Transverse colon (tissue), 4 donors: ENCODE measurements at regions not wholly inside any gene's neighbourhood (a gene's known extent, or its start where the extent isn't known, plus 50 kb on each side); places are given as distances from the start of the nearest gene placed in this dataset.
A peak's percentile ranks its signal among the peaks of the same experiment; 100 is the strongest.

Experiments
- DNase-seq: peaks from one replicate; pipeline ENCODE4 v3.0.0-alpha.2; 2019
- H3K27ac ChIP-seq, 4 donors: fragments of 200-600 bp; sonication (generic); 2 replicates each; pipeline ENCODE4 v1.5.1; 2016 to 2018; ENCODE audit warnings: inconsistent platforms in 4 of 4
- H3K27me3 ChIP-seq: fragments of 200-600 bp; sonication (generic); 2 replicates; pipeline ENCODE4 v1.5.1; 2017; ENCODE audit warnings: inconsistent platforms
- H3K36me3 ChIP-seq, 4 donors: fragments of 200-600 bp; sonication (generic); 2 replicates each; pipeline ENCODE4 v1.5.1; 2017 to 2019; ENCODE audit warnings: inconsistent platforms in 4 of 4
- H3K4me1 ChIP-seq, 4 donors: fragments of 200-600 bp; sonication (generic); 2 replicates each; pipeline ENCODE4 v1.5.1; 2017 to 2020; ENCODE audit warnings: inconsistent platforms in 4 of 4
- H3K4me3 ChIP-seq, 4 donors: fragments of 200-600 bp; sonication (generic); 1 replicate in 1 of 4; 2 replicates in 3 of 4; pipeline versions ENCODE4 v1.5.1 to v1.6.1; 2017 to 2019; ENCODE audit warnings: inconsistent platforms in 4 of 4
- H3K9me3 ChIP-seq, 2 donors: fragments of 200-600 bp; sonication (generic); 2 replicates each; pipeline ENCODE4 v1.5.1; 2017 to 2019; ENCODE audit warnings: inconsistent platforms in 2 of 2
- CTCF ChIP-seq, 5 experiments: fragments of 200-600 bp in 3 of 5; fragments of 450-650 bp in 2 of 5; sonication (generic) in 3 of 5; IDR thresholded peaks; 1 replicate in 2 of 5; 2 replicates in 3 of 5; pipeline ENCODE4 v1.5.1; 2016 to 2017; ENCODE audit warnings: antibody characterized with exemption in 5 of 5, inconsistent platforms in 3 of 5, mild to moderate bottlenecking in 2 of 5, moderate library complexity in 1 of 5
- EP300 ChIP-seq: sonication (generic); formaldehyde crosslinking; IDR thresholded peaks from one replicate; pipeline ENCODE4 v1.6.1; 2017; ENCODE audit warnings: antibody characterized with exemption, low read depth
- POLR2A ChIP-seq: fragments of 450-650 bp; IDR thresholded peaks from one replicate; pipeline ENCODE4 v1.6.1; 2016; ENCODE audit warnings: antibody characterized with exemption, mild to moderate bottlenecking, moderate library complexity
- POLR2AphosphoS5 ChIP-seq, 3 donors: sonication (generic); formaldehyde crosslinking; IDR thresholded peaks; one replicate each; pipeline ENCODE4 v1.6.1; 2016; ENCODE audit warnings: antibody characterized with exemption in 3 of 3
- WGBS, 2 donors: methylation state at CpG; one replicate each; pipeline ENCODE4 v1.1.5; 2018; ENCODE audit warnings: low coverage in 1 of 2; 5-methylcytosine and 5-hydroxymethylcytosine counted together
- in situ Hi-C, 4 donors: fragments of 200-750 bp; cut with MboI; loops; one replicate each; pipeline versions ENCODE4 v1.15.0 to v1.15.1; 2017; ENCODE audit warnings: low sequenced_read_pairs in 3 of 4, low pct_ligation_motif_present in 1 of 4, low pct_unique_long_range_greater_than_20kb in 1 of 4
- intact Hi-C: fragments of 100-400 bp; cut with DNase I; formaldehyde crosslinking; loops from one replicate; pipeline ENCODE4 v1.15.1; 2023; ENCODE audit warnings: low total_unique reads

- WGBS, 2 donors: 50 to 53% methylated on average over 1 of the region's 1 CpG
- in situ Hi-C loops (no loop called here), intact Hi-C loops (no loop called here)
- Histone ChIP-seq H3K27me3 (no peaks in the 10 kb centered on the region), H3K4me1 (peaks cover 12 to 48% (median 17%) of the 10 kb centered on the region in 4 donors), H3K9me3 (no peaks in the 10 kb centered on the region), H3K27ac (peak overlapping the region in 1 of 4 donors; percentile 53), H3K4me3 (no peak overlapping the region), H3K36me3 (no peaks in the 10 kb centered on the region)
- no peak for DNase-seq
- TF ChIP-seq POLR2A (no peak), POLR2AphosphoS5 (IDR thresholded peaks at IDR 0.05) (no peak), CTCF (IDR thresholded peaks at IDR 0.05) (no peak), EP300 (no peak)
Measured at GRCh38 chr13:99045396-99045795, 67.5 kb upstream of the DOCK9 start.

DNA sequence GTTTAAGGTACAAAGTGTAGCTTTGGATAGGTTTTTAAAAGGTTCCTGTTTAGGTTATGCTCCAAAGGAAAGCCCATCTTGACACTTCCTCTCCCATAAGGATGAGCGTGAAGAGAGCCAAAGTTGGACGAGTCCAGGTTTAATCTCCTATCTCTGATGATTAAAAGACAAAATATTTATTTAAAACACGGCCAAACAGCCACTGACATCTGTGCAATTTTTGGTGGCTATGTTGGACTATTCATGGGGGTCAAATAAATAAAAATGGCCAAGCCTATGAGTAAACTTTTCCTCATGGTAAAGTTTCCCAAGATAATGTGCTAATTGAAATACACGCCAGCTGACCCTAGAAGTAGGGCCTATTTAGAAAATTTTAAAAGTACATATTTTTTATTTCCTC is 69.0 kb upstream of the DOCK9 start:
- Histone ChIP-seq H3K27ac (peak overlapping the region; percentile 49 to 71 (median 58)), H3K36me3 (no peaks in the 10 kb centered on the region), H3K4me3 (no peak overlapping the region), H3K27me3 (no peaks in the 10 kb centered on the region), H3K9me3 (no peaks in the 10 kb centered on the region), H3K4me1 (peaks cover 16 to 48% (median 20%) of the 10 kb centered on the region in 4 donors)
- intact Hi-C loops (no loop called here), in situ Hi-C loops (no loop called here)
- TF ChIP-seq POLR2AphosphoS5 (IDR thresholded peaks at IDR 0.05) (no peak), EP300 (no peak), CTCF (IDR thresholded peaks at IDR 0.05) (no peak), POLR2A (no peak)
- 26 to 37% methylated on average over 4 of the region's 4 CpGs for WGBS, 2 donors
- no peak for DNase-seq

- 85% methylated on average over 7 of the region's 7 CpGs; no CpG with 5 or more reads in 1 of the 2 donors for WGBS, 2 donors
- intact Hi-C loops (no loop called here), in situ Hi-C loops (no loop called here)
- no peak overlapping the region for H3K4me3 ChIP-seq
- peaks cover 11 to 58% (median 19%) of the 10 kb centered on the region in 4 donors for H3K4me1 ChIP-seq
- H3K27ac ChIP-seq: peak overlapping the region in 1 of 4 donors; percentile 2
- no peaks in the 10 kb centered on the region for H3K36me3 ChIP-seq
- H3K27me3 ChIP-seq: no peaks in the 10 kb centered on the region
- H3K9me3 ChIP-seq: no peaks in the 10 kb centered on the region
- no peak for TF ChIP-seq EP300
- DNase-seq: no peak
Measured at GRCh38 chr13:99050983-99051488, 73.2 kb upstream of the DOCK9 start.

GRCh38 chr13:99051768-99052455 is 74.0 kb upstream of the DOCK9 start:
- H3K27ac ChIP-seq: peak overlapping the region in 1 of 4 donors; percentile 27
- 83 to 100% methylated on average over 1 to 2 of the region's 2 CpGs for WGBS, 2 donors
- in situ Hi-C loops: no loop called here

More at GRCh38 chr13:99051768-99052455, 74.0 kb upstream of the DOCK9 start:
- H3K36me3 ChIP-seq: no peaks in the 10 kb centered on the region
- no peak for TF ChIP-seq CTCF (IDR thresholded peaks at IDR 0.05)
- no peak for TF ChIP-seq POLR2A
- TF ChIP-seq POLR2AphosphoS5 (IDR thresholded peaks at IDR 0.05): no peak
- TF ChIP-seq EP300: no peak
- no peak overlapping the region for H3K4me3 ChIP-seq
- H3K9me3 ChIP-seq: no peaks in the 10 kb centered on the region
- no peaks in the 10 kb centered on the region for H3K27me3 ChIP-seq
- DNase-seq: no peak
- intact Hi-C loops: no loop called here
- peaks cover 6 to 53% (median 11%) of the 10 kb centered on the region in 4 donors for H3K4me1 ChIP-seq
